ENCODE measurements at regions not wholly inside any gene's neighbourhood (a gene's known extent, or its start where the extent isn't known, plus 50 kb on each side); places are given as distances from the start of the nearest gene placed in this dataset.

- TF ChIP-seq, protein P1, sequence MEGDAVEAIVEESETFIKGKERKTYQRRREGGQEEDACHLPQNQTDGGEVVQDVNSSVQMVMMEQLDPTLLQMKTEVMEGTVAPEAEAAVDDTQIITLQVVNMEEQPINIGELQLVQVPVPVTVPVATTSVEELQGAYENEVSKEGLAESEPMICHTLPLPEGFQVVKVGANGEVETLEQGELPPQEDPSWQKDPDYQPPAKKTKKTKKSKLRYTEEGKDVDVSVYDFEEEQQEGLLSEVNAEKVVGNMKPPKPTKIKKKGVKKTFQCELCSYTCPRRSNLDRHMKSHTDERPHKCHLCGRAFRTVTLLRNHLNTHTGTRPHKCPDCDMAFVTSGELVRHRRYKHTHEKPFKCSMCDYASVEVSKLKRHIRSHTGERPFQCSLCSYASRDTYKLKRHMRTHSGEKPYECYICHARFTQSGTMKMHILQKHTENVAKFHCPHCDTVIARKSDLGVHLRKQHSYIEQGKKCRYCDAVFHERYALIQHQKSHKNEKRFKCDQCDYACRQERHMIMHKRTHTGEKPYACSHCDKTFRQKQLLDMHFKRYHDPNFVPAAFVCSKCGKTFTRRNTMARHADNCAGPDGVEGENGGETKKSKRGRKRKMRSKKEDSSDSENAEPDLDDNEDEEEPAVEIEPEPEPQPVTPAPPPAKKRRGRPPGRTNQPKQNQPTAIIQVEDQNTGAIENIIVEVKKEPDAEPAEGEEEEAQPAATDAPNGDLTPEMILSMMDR (IDR thresholded peaks at IDR 0.05) = no peak
- no peak for TF ChIP-seq POLR2A (IDR thresholded peaks at IDR 0.05)
- TF ChIP-seq EP300 (IDR thresholded peaks at IDR 0.05) = no peak
Observed at GRCh38 chr7:19352305-19352695, 207.1 kb upstream of the FERD3L start.

Data from gastroesophageal sphincter (tissue), 3 donors.